Body of pancreas (tissue), 4 donors: ENCODE measurements at regions not wholly inside any gene's neighbourhood (a gene's known extent, or its start where the extent isn't known, plus 50 kb on each side); places are given as distances from the start of the nearest gene placed in this dataset.

ENCODE experiments used
- POLR2A ChIP-seq, 3 donors: fragments of 450-650 bp; IDR thresholded peaks; one replicate each; pipeline ENCODE4 v1.6.1; 2016; ENCODE audit warnings: antibody characterized with exemption in 3 of 3, mild to moderate bottlenecking in 2 of 3
- TF ChIP-seq, protein P1 (sequence below), 7 experiments: fragments of 450-650 bp in 4 of 7; fragments of 200-600 bp in 3 of 7; sonication (generic) in 3 of 7; IDR thresholded peaks; one replicate each; pipeline ENCODE4 v1.5.1; 2016 to 2019; ENCODE audit warnings: antibody characterized with exemption in 7 of 7

DNA sequence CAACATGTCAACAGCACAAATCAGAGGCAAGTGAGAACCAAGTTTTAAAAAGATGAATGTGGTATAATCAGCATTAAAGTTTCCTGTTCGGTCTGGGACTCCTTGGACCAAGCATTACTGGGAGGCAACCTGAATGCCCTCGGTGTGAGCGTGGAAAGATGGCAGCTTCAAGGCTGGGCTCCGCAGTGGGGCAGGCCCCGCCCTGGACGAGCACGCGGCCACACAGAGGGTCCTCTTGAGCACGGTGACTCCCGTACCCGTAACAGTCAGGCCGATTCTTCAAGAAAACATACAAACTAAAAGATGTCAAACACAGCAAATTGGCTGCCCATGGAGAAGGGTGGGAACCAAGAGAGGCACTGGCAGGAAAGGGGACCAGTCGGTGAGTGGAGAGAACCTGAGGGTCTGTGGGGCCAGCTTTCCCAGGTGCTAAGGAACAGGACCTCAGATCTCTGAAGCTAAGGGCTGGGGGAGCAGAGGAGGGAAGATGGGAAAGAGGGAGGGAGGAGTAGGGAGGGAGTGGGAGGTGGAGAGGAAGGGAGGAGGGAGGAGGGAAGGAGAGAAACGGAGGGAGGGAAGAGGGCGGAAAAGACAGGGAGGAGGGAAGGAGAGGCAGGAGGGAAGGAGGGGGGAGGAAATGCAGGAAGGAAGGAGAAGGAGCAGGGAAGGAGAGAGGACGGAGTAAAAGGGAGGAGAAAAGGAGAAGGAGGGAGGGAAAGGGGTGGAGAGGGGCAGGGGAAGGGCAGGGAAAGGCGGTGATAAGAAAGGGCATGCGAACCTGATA lies 71.2 kb upstream of the FAM20C start:
- TF ChIP-seq, protein P1, sequence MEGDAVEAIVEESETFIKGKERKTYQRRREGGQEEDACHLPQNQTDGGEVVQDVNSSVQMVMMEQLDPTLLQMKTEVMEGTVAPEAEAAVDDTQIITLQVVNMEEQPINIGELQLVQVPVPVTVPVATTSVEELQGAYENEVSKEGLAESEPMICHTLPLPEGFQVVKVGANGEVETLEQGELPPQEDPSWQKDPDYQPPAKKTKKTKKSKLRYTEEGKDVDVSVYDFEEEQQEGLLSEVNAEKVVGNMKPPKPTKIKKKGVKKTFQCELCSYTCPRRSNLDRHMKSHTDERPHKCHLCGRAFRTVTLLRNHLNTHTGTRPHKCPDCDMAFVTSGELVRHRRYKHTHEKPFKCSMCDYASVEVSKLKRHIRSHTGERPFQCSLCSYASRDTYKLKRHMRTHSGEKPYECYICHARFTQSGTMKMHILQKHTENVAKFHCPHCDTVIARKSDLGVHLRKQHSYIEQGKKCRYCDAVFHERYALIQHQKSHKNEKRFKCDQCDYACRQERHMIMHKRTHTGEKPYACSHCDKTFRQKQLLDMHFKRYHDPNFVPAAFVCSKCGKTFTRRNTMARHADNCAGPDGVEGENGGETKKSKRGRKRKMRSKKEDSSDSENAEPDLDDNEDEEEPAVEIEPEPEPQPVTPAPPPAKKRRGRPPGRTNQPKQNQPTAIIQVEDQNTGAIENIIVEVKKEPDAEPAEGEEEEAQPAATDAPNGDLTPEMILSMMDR (IDR thresholded peaks at IDR 0.05) = no peak
- no peak for TF ChIP-seq POLR2A (IDR thresholded peaks at IDR 0.05)
